HG03045 (cell line): ENCODE measurements at regions not wholly inside any gene's neighbourhood (a gene's known extent, or its start where the extent isn't known, plus 50 kb on each side); places are given as distances from the start of the nearest gene placed in this dataset.
"Not testable (repeated sequence)": the region's sequence is repeated elsewhere in the genome, so short reads cannot be mapped to it uniquely, and the experiment has no call there.

Source experiments
- ATAC-seq: cut with Tn5 transposase; IDR thresholded peaks from one replicate; pipeline ENCODE4 v1.9.1; 2021; ENCODE audit warnings: mild to moderate bottlenecking, moderate library complexity; ENCODE audit not compliant: unreplicated experiment

DNA sequence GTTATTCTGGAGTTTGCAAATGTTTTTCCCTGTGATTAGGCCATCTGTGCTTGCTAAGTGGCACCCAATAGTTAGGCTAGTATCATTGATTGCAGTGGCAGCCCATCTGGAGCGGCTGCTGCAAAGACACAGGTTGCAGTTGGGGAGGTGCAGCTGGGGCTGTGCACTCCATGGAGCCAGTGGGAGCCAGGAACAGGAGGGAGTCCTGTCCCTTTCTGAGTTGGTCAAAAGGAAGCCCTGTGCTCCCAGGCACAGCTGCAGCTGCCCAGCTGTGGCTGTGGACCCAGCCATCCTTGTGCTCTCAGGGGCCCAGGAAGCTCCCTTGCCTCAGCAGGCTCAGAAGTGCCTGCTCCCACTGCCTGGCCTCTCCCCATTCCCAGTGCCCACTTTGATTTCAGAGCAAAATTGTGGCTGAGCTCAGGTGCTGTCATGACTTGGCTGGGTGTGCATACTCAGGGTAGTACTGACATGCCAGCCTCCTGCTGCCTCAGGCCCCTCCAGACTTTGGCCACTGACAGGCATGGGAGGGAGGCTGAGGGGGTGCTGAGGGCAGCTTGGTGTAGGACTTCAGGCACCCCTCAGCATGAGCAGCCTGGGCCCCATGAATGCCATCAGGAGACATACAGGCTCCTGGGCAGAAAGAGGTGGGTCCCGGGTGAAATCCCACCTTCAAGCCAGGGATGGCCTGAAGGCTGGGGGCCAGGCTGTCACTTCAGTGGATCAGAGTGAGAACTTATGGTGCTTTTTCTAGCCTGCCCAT lies 270.6 kb downstream of the PCDH20 start:
- ATAC-seq: no peak

- no peak for ATAC-seq
Observed at GRCh38 chr13:61144301-61144700, 271.3 kb downstream of the PCDH20 start.

- no peak for ATAC-seq
Observed at GRCh38 chr13:61142506-61142905, 273.1 kb downstream of the PCDH20 start.

GRCh38 chr13:61138857-61139256 lies 276.8 kb downstream of the PCDH20 start:
- ATAC-seq: no peak

DNA sequence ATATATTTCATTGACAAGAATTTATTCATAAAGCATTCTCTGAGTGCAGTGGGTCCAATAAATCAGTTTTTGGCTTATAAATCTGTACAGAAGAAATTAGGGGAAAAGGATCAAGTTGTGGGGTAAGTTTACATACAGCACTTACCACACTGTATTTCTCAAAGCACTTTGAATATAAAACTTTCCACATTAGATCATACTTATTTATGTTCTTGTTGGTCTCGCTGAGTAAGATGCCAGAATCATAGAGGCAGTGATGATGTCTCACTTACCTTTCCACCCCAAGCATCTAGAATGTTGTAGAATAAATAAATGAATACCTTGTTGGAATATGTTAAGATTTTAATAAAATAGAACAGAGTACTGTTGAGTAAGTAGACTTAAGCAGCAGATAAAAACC lies 279.1 kb downstream of the PCDH20 start:
- ATAC-seq: no peak

- no peak for ATAC-seq
Observed at GRCh38 chr13:61136093-61136492, 279.6 kb downstream of the PCDH20 start.

- no peak for ATAC-seq
Observed at GRCh38 chr13:61135583-61135982, 280.1 kb downstream of the PCDH20 start.

DNA sequence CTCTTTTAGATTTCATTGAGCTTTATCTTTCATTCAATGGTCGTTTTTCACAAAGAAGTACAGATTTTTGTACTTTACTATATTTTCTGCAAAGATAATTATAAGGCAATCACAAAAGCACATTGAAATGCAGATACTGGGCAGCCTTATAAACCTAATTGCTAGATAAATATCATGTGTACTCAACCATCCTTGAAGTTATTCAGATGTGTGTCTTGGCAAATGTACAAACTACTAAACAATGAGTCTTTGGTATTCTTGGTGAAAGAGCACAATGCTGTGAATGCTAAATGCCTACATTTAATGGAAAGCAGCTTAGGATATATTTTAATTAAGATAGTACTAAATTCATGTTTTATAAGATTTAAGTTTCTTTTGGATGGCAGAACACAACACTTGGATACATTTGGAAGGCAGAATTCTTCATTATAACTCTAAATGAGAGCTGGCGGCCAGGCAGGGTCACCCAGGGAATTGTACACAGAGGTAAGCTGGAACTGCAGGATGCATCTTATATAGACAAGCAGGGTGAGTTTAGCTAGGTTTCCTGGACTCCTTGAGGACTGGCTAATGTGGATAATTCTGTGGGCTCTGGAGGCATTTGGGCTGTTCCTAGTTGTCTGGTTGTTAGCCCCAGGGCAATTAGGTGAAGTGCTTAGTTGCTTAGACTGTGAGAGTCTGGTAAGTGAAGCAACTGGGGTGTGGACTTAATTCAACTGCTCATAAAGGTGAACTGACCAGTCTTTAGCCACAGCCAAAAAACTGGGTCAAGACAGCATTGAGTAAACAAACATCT lies 286.6 kb downstream of the PCDH20 start:
- ATAC-seq: no peak

GRCh38 chr13:61123538-61124289 lies 291.9 kb downstream of the PCDH20 start:
- ATAC-seq: no peak

- no peak for ATAC-seq
Observed at GRCh38 chr13:61113140-61113658, 302.4 kb downstream of the PCDH20 start.

DNA sequence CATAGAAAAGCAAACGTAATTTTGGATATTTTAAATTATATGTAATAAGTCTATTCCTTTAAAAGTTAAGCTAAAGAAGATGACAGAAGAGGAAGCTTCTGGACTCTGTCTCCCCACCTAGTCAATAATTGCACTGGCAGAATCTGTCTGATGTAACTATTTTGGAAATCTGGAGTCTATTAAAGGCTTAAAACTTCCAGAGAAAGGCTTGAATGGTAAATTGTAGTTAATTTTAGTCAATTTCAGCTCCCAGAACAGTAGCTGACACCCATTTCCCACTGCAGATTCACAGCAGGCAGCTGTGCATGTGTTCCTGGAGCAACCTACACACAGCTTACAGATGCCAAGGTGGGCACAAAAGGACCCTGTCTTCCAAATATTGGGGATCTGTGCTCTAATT lies 304.1 kb downstream of the PCDH20 start:
- no peak for ATAC-seq

DNA sequence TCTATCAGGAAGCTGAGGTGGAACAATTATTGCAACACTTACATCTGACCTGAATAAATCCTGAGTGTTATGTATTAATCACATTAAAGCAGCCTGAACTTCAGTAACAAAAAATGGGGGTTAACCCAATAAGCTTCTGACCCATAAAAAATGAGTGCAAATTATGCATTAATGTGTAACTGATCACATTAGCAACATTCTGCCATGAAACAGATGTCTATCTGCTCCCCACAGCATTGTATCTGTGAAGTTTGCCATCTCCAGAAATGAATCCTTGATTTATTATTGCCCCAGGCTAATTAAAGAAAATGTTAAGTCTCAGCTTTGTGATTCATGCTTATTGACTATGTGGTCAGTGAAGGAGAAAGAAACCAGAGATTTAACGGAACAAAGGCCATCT lies 304.9 kb downstream of the PCDH20 start:
- ATAC-seq: no peak

GRCh38 chr13:61109741-61110140 lies 305.9 kb downstream of the PCDH20 start:
- ATAC-seq: no peak

DNA sequence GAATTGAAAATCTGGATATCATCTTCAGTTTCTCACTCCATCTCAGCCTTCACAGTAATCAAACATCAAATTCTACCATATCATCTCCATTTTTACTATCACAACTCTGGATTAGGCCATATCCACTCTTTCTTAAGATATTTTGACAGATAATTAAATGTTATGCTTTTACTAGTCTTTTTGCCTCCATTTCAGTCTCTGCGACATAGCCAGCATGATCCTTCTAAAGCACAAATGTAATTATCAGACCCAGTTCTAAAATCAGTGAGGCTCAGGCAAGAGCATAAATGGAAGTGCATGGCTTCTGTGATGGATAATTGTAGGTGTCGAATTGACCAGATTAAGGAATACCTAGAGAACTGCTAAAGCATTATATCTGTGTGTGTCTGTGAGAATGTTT lies 307.7 kb downstream of the PCDH20 start:
- no peak for ATAC-seq

DNA sequence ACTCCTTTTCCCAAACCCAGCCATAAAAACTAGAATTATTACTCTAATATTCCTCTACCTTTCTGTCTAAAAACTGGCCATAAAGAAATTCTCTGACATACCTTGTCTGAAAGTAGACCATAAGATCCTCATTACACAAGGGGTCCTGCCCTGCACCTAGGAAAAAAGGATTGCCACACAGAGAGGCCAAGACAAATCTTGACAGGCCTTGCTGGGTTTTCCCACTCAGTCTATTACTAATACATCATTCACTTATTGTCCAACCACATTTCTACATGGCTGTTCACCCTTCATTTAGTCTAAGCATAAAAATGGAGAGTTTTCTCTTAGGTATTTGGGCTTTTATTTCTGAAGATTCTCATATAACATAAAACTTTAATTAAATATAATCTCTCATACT lies 319.8 kb downstream of the PCDH20 start:
- no peak for ATAC-seq

DNA sequence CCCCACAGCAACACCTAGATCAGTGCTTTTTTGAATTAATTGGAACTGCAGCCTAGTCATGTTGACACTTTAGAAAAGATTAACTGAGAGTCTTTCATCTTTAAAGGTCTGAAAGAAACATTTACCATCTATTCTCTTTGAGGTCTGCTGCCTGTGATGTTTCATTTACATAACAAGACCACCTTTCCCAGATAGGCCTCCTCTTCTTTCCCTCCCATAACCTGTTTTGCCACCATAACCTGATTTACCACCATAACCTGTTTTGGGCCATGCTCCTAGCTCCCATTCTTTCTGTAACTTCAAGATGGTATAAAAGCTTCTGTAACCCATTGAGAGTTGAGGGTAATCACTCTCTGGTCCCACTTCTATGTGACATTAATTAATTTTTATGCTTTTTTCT lies 320.8 kb downstream of the PCDH20 start:
- no peak for ATAC-seq

DNA sequence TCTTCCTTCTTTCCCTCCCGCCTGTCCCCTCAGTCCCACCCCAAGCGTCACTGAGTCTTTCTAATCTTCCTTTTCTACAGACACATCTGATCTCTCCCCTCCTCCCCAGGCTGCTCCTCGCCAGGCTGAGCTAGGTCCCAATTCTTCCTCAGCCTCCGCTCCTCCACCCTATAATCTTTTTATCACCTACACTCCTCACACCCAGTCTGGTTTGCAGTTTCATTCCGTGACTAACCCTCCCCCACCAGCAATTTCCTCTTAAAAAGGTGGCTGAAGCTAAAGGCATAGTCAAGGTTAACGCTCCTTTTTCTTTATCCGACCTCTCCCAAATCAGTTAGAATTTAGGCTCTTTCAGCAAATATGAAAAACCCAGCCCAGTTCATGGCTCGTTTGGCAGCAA lies 325.8 kb downstream of the PCDH20 start:
- ATAC-seq: not testable (repeated sequence)

GRCh38 chr13:61086087-61086486 lies 329.6 kb downstream of the PCDH20 start:
- no peak for ATAC-seq

- no peak for ATAC-seq
Observed at GRCh38 chr13:61084988-61085387, 330.7 kb downstream of the PCDH20 start.

DNA sequence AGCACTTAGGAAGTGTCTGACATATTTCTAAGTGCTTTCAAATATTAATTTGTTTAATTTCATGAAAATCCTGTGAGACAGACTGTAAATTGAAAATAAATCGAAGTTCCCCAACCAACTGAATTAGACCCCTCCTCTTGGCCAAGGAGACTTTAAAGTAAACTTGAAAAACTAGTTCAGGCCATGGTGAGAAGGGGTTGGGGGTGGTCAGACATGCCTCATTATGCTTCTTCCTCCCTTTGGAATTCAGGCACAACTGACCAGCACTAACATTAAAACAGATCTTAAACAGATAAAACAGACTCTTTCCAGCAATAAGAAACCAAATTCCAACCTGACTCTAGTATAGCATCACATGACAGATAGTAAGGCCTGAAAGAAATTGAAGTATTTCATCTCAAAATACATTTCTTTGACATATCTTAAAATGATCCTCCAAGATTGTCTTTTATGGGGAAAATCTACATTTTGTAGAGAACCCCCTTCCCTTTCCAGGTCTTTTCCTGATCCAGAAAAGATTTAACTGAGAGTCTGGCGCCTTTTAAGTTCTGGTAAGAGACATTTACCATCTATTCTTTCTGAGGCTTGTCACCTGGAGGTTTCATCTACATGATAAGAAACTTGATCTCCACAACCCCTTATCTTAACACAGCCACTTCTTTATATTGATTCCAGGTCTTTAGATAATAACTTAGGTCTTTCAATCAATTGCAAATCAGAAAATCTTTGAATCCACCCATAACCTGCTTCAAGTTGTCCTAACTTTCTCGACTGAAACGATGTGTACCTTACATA lies 336.5 kb downstream of the PCDH20 start:
- no peak for ATAC-seq

- ATAC-seq: no peak
Observed at GRCh38 chr13:61052175-61052574, 363.5 kb downstream of the PCDH20 start.
